DMS53 treated with DMSO at 0.1 percent for 48 hours (cell line): ENCODE measurements at regions not wholly inside any gene's neighbourhood (a gene's known extent, or its start where the extent isn't known, plus 50 kb on each side); places are given as distances from the start of the nearest gene placed in this dataset.
"Not testable (repeated sequence)": the region's sequence is repeated elsewhere in the genome, so short reads cannot be mapped to it uniquely, and the experiment has no call there.

ENCODE experiments used
- DNase-seq: peaks from one replicate; lab custom pipeline; 2025; ENCODE audit not compliant: unreplicated experiment; lab: John Stamatoyannopoulos, UW

- no peak for DNase-seq
These were observed 54.0 kb downstream of the MAP10 start for GRCh38 chr1:232859216-232859615.

GRCh38 chr1:232861107-232861506 lies 55.9 kb downstream of the MAP10 start:
- DNase-seq, result no peak

GRCh38 chr1:232863544-232864275 lies 58.5 kb downstream of the MAP10 start:
- DNase-seq, result no peak

- DNase-seq, result no peak
These were observed 60.1 kb downstream of the MAP10 start for GRCh38 chr1:232865102-232865931.

GRCh38 chr1:232868793-232869491 lies 63.7 kb downstream of the MAP10 start:
- DNase-seq, result peak; percentile 49

- DNase-seq, result not testable (repeated sequence)
These were observed 66.2 kb downstream of the MAP10 start for GRCh38 chr1:232871291-232871969.

GRCh38 chr1:232872284-232872683 lies 67.1 kb downstream of the MAP10 start:
- no peak for DNase-seq

- no peak for DNase-seq
These were observed 67.5 kb downstream of the MAP10 start for GRCh38 chr1:232872738-232873137.

GRCh38 chr1:232873412-232873811 lies 68.2 kb downstream of the MAP10 start:
- DNase-seq, result no peak

- no peak for DNase-seq
These were observed 68.7 kb downstream of the MAP10 start for GRCh38 chr1:232873931-232874330.

- no peak for DNase-seq
These were observed 70.3 kb downstream of the MAP10 start for GRCh38 chr1:232875536-232875935.

GRCh38 chr1:232876506-232877364 lies 71.5 kb downstream of the MAP10 start:
- DNase-seq, result no peak

GRCh38 chr1:232877365-232878028 lies 72.3 kb downstream of the MAP10 start:
- no peak for DNase-seq

GRCh38 chr1:232878086-232878485 lies 72.3 kb upstream of the NTPCR start:
- DNase-seq, result no peak

GRCh38 chr1:232880354-232880753 lies 70.1 kb upstream of the NTPCR start:
- DNase-seq, result peak; percentile 29

GRCh38 chr1:232883992-232884661 lies 66.3 kb upstream of the NTPCR start:
- DNase-seq, result no peak

- no peak for DNase-seq
These were observed 64.1 kb upstream of the NTPCR start for GRCh38 chr1:232886271-232886670.

GRCh38 chr1:232890340-232890943 lies 60.0 kb upstream of the NTPCR start:
- no peak for DNase-seq

GRCh38 chr1:232891071-232891470 lies 59.3 kb upstream of the NTPCR start:
- no peak for DNase-seq
